Neural progenitor cell (in vitro differentiated cells): ENCODE measurements at regions not wholly inside any gene's neighbourhood (a gene's known extent, or its start where the extent isn't known, plus 50 kb on each side); places are given as distances from the start of the nearest gene placed in this dataset.

Experiments used
- EZH2 ChIP-seq: fragments of 200-600 bp; sonication (generic); IDR thresholded peaks from 2 replicates; pipeline ENCODE4 v1.6.1; 2017; ENCODE audit warnings: antibody characterized with exemption, mild to moderate bottlenecking, moderate library complexity
- EZH2phosphoT487 ChIP-seq: fragments of 200-600 bp; sonication (generic); IDR thresholded peaks from 2 replicates; pipeline ENCODE4 v1.6.1; 2017; ENCODE audit warnings: antibody characterized with exemption

GRCh38 chr13:34278780-34279179, 460.8 kb downstream of the RFC3 start:
- no peak for TF ChIP-seq EZH2phosphoT487
- TF ChIP-seq EZH2 = no peak
